ENCODE measurements at regions not wholly inside any gene's neighbourhood (a gene's known extent, or its start where the extent isn't known, plus 50 kb on each side); places are given as distances from the start of the nearest gene placed in this dataset.
"Not testable (repeated sequence)": the region's sequence is repeated elsewhere in the genome, so short reads cannot be mapped to it uniquely, and the experiment has no call there.

GRCh38 chr3:127439621-127440020 is 150.9 kb downstream of the TPRA1 start:
- DNase-seq (ENCODE audit: low spot score): no peak

- no peak for DNase-seq (ENCODE audit: low spot score)
Observed at GRCh38 chr3:127438951-127439350, 151.1 kb upstream of the PRR20G start.

GRCh38 chr3:127438371-127438770 is 150.5 kb upstream of the PRR20G start:
- no peak for DNase-seq (ENCODE audit: low spot score)

GRCh38 chr3:127435299-127435698 is 147.5 kb upstream of the PRR20G start:
- not testable (repeated sequence) for DNase-seq (ENCODE audit: low spot score)

- DNase-seq (ENCODE audit: low spot score): no peak
Observed at GRCh38 chr3:127431066-127431465, 143.2 kb upstream of the PRR20G start.

GRCh38 chr3:127428344-127428997 is 140.6 kb upstream of the PRR20G start:
- no peak for DNase-seq (ENCODE audit: low spot score)

GRCh38 chr3:127427666-127428065 is 139.8 kb upstream of the PRR20G start:
- DNase-seq (ENCODE audit: low spot score): no peak

- no peak for DNase-seq (ENCODE audit: low spot score)
Observed at GRCh38 chr3:127427156-127427555, 139.3 kb upstream of the PRR20G start.

GRCh38 chr3:127426444-127427153 is 138.8 kb upstream of the PRR20G start:
- DNase-seq (ENCODE audit: low spot score): no peak

GRCh38 chr3:127425505-127426443 is 137.9 kb upstream of the PRR20G start:
- no peak for DNase-seq (ENCODE audit: low spot score)

GRCh38 chr3:127424766-127425504 is 137.1 kb upstream of the PRR20G start:
- no peak for DNase-seq (ENCODE audit: low spot score)

GRCh38 chr3:127423856-127424765 is 136.3 kb upstream of the PRR20G start:
- DNase-seq (ENCODE audit: low spot score): no peak

GRCh38 chr3:127422663-127423375 is 135.0 kb upstream of the PRR20G start:
- no peak for DNase-seq (ENCODE audit: low spot score)

GRCh38 chr3:127421943-127422662 is 134.3 kb upstream of the PRR20G start:
- DNase-seq (ENCODE audit: low spot score): no peak

- no peak for DNase-seq (ENCODE audit: low spot score)
Observed at GRCh38 chr3:127420829-127421228, 133.0 kb upstream of the PRR20G start.

GRCh38 chr3:127419641-127420553 is 132.1 kb upstream of the PRR20G start:
- DNase-seq (ENCODE audit: low spot score): no peak

- DNase-seq (ENCODE audit: low spot score): no peak
Observed at GRCh38 chr3:127419182-127419581, 131.3 kb upstream of the PRR20G start.

GRCh38 chr3:127418560-127419147 is 130.8 kb upstream of the PRR20G start:
- no peak for DNase-seq (ENCODE audit: low spot score)

Data from RKO (cell line).